ENCODE measurements at regions not wholly inside any gene's neighbourhood (a gene's known extent, or its start where the extent isn't known, plus 50 kb on each side); places are given as distances from the start of the nearest gene placed in this dataset.
"Not testable (repeated sequence)": the region's sequence is repeated elsewhere in the genome, so short reads cannot be mapped to it uniquely, and the experiment has no call there.

- DNase-seq (ENCODE audit: low read depth) = no peak
Observed at GRCh38 chr1:83509301-83509781, 489.6 kb downstream of the TTLL7 start.

GRCh38 chr1:83508485-83509151, 490.3 kb downstream of the TTLL7 start:
- no peak for DNase-seq (ENCODE audit: low read depth)

GRCh38 chr1:83505148-83505547, 493.8 kb downstream of the TTLL7 start:
- DNase-seq (ENCODE audit: low read depth) = no peak

- DNase-seq (ENCODE audit: low read depth) = no peak
Observed at GRCh38 chr1:83503153-83503552, 495.8 kb downstream of the TTLL7 start.

- DNase-seq (ENCODE audit: low read depth) = no peak
Observed at GRCh38 chr1:83500987-83501591, 497.8 kb downstream of the TTLL7 start.

GRCh38 chr1:83500531-83500930, 498.4 kb downstream of the TTLL7 start:
- DNase-seq (ENCODE audit: low read depth) = no peak

GRCh38 chr1:83499998-83500397, 498.9 kb downstream of the TTLL7 start:
- no peak for DNase-seq (ENCODE audit: low read depth)

- DNase-seq (ENCODE audit: low read depth) = no peak
Observed at GRCh38 chr1:83497563-83497962, 501.4 kb downstream of the TTLL7 start.

- no peak for DNase-seq (ENCODE audit: low read depth)
Observed at GRCh38 chr1:83495560-83495959, 503.4 kb downstream of the TTLL7 start.

- no peak for DNase-seq (ENCODE audit: low read depth)
Observed at GRCh38 chr1:83493633-83494032, 505.3 kb downstream of the TTLL7 start.

GRCh38 chr1:83491930-83492329, 507.0 kb downstream of the TTLL7 start:
- no peak for DNase-seq (ENCODE audit: low read depth)

GRCh38 chr1:83490988-83491387, 507.9 kb downstream of the TTLL7 start:
- no peak for DNase-seq (ENCODE audit: low read depth)

GRCh38 chr1:83488105-83488504, 510.8 kb downstream of the TTLL7 start:
- not testable (repeated sequence) for DNase-seq (ENCODE audit: low read depth)

- not testable (repeated sequence) for DNase-seq (ENCODE audit: low read depth)
Observed at GRCh38 chr1:83487460-83487859, 511.5 kb downstream of the TTLL7 start.

- DNase-seq (ENCODE audit: low read depth) = not testable (repeated sequence)
Observed at GRCh38 chr1:83485314-83486019, 513.5 kb downstream of the TTLL7 start.

GRCh38 chr1:83481284-83481683, 517.6 kb downstream of the TTLL7 start:
- DNase-seq (ENCODE audit: low read depth) = not testable (repeated sequence)

- not testable (repeated sequence) for DNase-seq (ENCODE audit: low read depth)
Observed at GRCh38 chr1:83479591-83480239, 519.2 kb downstream of the TTLL7 start.

GRCh38 chr1:83478127-83478526, 520.8 kb downstream of the TTLL7 start:
- DNase-seq (ENCODE audit: low read depth) = not testable (repeated sequence)

GRCh38 chr1:83476518-83476917, 522.4 kb downstream of the TTLL7 start:
- not testable (repeated sequence) for DNase-seq (ENCODE audit: low read depth)

GRCh38 chr1:83474946-83475345, 524.0 kb downstream of the TTLL7 start:
- not testable (repeated sequence) for DNase-seq (ENCODE audit: low read depth)

- not testable (repeated sequence) for DNase-seq (ENCODE audit: low read depth)
Observed at GRCh38 chr1:83473986-83474385, 524.9 kb downstream of the TTLL7 start.

GRCh38 chr1:83472066-83472465, 526.9 kb downstream of the TTLL7 start:
- DNase-seq (ENCODE audit: low read depth) = not testable (repeated sequence)
